ENCODE measurements at regions not wholly inside any gene's neighbourhood (a gene's known extent, or its start where the extent isn't known, plus 50 kb on each side); places are given as distances from the start of the nearest gene placed in this dataset.

GRCh38 chr1:73771396-73771795, 426.6 kb downstream of the LRRIQ3 start:
- no peak for DNase-seq
- intact Hi-C loops (cut with DNase I; ENCODE audit: low total_unique reads) = no loop called here
- Histone ChIP-seq H3K27me3 (no peaks in the 10 kb centered on the region), H3K36me3 (no peaks in the 10 kb centered on the region), H3K4me1 (no peaks in the 10 kb centered on the region), H3K9me3 (no peaks in the 10 kb centered on the region), H3K4me3 (no peak overlapping the region), H3K27ac (no peak overlapping the region)
- no peak for TF ChIP-seq POLR2A (IDR thresholded peaks at IDR 0.05)
- TF ChIP-seq CTCF (IDR thresholded peaks at IDR 0.05) = no peak

- Histone ChIP-seq H3K36me3 (no peaks in the 10 kb centered on the region), H3K4me1 (no peaks in the 10 kb centered on the region), H3K9me3 (no peaks in the 10 kb centered on the region), H3K27ac (no peak overlapping the region), H3K27me3 (no peaks in the 10 kb centered on the region), H3K4me3 (no peak overlapping the region)
- no peak for TF ChIP-seq POLR2A (IDR thresholded peaks at IDR 0.05)
- TF ChIP-seq CTCF (IDR thresholded peaks at IDR 0.05) = no peak
- no peak for DNase-seq
- intact Hi-C loops (cut with DNase I; ENCODE audit: low total_unique reads) = no loop called here
These were observed 427.7 kb downstream of the LRRIQ3 start for GRCh38 chr1:73770109-73770905.

- Histone ChIP-seq H3K27me3 (no peaks in the 10 kb centered on the region), H3K4me1 (no peaks in the 10 kb centered on the region), H3K4me3 (no peak overlapping the region), H3K27ac (no peak overlapping the region), H3K9me3 (no peaks in the 10 kb centered on the region), H3K36me3 (no peaks in the 10 kb centered on the region)
- TF ChIP-seq CTCF (IDR thresholded peaks at IDR 0.05) (no peak), POLR2A (IDR thresholded peaks at IDR 0.05) (no peak)
- DNase-seq = no peak
- intact Hi-C loops (cut with DNase I; ENCODE audit: low total_unique reads) = no loop called here
These were observed 431.1 kb downstream of the LRRIQ3 start for GRCh38 chr1:73766786-73767348.

- Histone ChIP-seq H3K36me3 (no peaks in the 10 kb centered on the region), H3K27ac (no peak overlapping the region), H3K27me3 (no peaks in the 10 kb centered on the region), H3K4me3 (no peak overlapping the region), H3K4me1 (no peaks in the 10 kb centered on the region), H3K9me3 (no peaks in the 10 kb centered on the region)
- intact Hi-C loops (cut with DNase I; ENCODE audit: low total_unique reads) = no loop called here
- no peak for DNase-seq
- TF ChIP-seq CTCF (IDR thresholded peaks at IDR 0.05) (no peak), POLR2A (IDR thresholded peaks at IDR 0.05) (no peak)
These were observed 432.3 kb downstream of the LRRIQ3 start for GRCh38 chr1:73765551-73766233.

GRCh38 chr1:73761559-73761958, 436.4 kb downstream of the LRRIQ3 start:
- Histone ChIP-seq H3K4me3 (no peak overlapping the region), H3K36me3 (no peaks in the 10 kb centered on the region), H3K4me1 (no peaks in the 10 kb centered on the region), H3K9me3 (no peaks in the 10 kb centered on the region), H3K27ac (no peak overlapping the region), H3K27me3 (no peaks in the 10 kb centered on the region)
- no peak for DNase-seq
- no peak for TF ChIP-seq POLR2A (IDR thresholded peaks at IDR 0.05)
- TF ChIP-seq CTCF (IDR thresholded peaks at IDR 0.05) = no peak
- intact Hi-C loops (cut with DNase I; ENCODE audit: low total_unique reads) = no loop called here

Data from uterus (tissue), 3 donors.